IMR-90 (cell line): ENCODE measurements at regions not wholly inside any gene's neighbourhood (a gene's known extent, or its start where the extent isn't known, plus 50 kb on each side); places are given as distances from the start of the nearest gene placed in this dataset.

ENCODE experiments used
- ATAC-seq: fragments of 200-7000 bp; cut with Tn5 transposase; 2 replicates; pipeline ENCODE4 v1.9.1; 2020; ENCODE audit warnings: low read depth, mild to moderate bottlenecking, moderate library complexity
- BruUV-seq: library from RNA; stranded (reverse); fragments of 400-500 nt; replicated peaks from 2 replicates; lab custom pipeline; 2021; lab: Mats Ljungman, UMichigan
- CTCF ChIA-PET: fragments of 300-600 bp; formaldehyde crosslinking; extraction: SDS; loops from one replicate; lab custom pipeline; 2021; ENCODE audit warnings: antibody characterized with exemption; lab: Yijun Ruan, JAX
- POLR2A ChIA-PET: fragments of 300-600 bp; sonication (Branson Sonifier 250); formaldehyde crosslinking; loops from one replicate; lab custom pipeline; 2022; ENCODE audit warnings: antibody characterized with exemption; ENCODE audit not compliant: unreplicated experiment; lab: Charles Lee
- DNase-seq: peaks from one replicate; pipeline ENCODE4 v3.0.0; 2013
- H2AFZ ChIP-seq: replicated peaks from 2 replicates; pipeline ENCODE3; 2013; ENCODE audit warnings: low read length, mild to moderate bottlenecking; ENCODE audit not compliant: poor library complexity
- H2AK5ac ChIP-seq: 2 replicates; pipeline ENCODE4 v1.6.1; 2013; ENCODE audit warnings: low read depth, low read length, inconsistent platforms
- H2AK9ac ChIP-seq: replicated peaks from 2 replicates; pipeline ENCODE3; 2013; ENCODE audit warnings: mild to moderate bottlenecking, low read depth, low read length, moderate library complexity; ENCODE audit not compliant: poor library complexity
- H2BK120ac ChIP-seq: 2 replicates; pipeline ENCODE4 v1.6.1; 2013; ENCODE audit warnings: low read depth, low read length, inconsistent platforms
- H2BK15ac ChIP-seq: 3 replicates; pipeline ENCODE4 v1.6.1; 2013; ENCODE audit warnings: low read depth, low read length, inconsistent platforms
- H2BK20ac ChIP-seq: 2 replicates; pipeline ENCODE4 v1.6.1; 2013; ENCODE audit warnings: low read depth, mild to moderate bottlenecking, inconsistent platforms, low read length, moderate library complexity
- H2BK5ac ChIP-seq: 2 replicates; pipeline ENCODE4 v1.6.1; 2013; ENCODE audit warnings: mild to moderate bottlenecking, low read depth, low read length, inconsistent platforms; ENCODE audit not compliant: poor library complexity, severe bottlenecking
- H3K14ac ChIP-seq: replicated peaks from 2 replicates; pipeline ENCODE4 v1.6.1; 2013; ENCODE audit warnings: low read depth, low read length, inconsistent platforms
- H3K18ac ChIP-seq: 2 replicates; pipeline ENCODE4 v1.6.1; 2013; ENCODE audit warnings: low read depth, low read length, control low read depth
- H3K23ac ChIP-seq: 2 replicates; pipeline ENCODE4 v1.6.1; 2013; ENCODE audit warnings: low read depth, low read length, inconsistent platforms
- H3K27ac ChIP-seq: 2 replicates; pipeline ENCODE4 v1.5.1; 2013; ENCODE audit warnings: mild to moderate bottlenecking, control low read depth, low read length; ENCODE audit not compliant: insufficient read depth
- H3K27me3 ChIP-seq: 2 replicates; pipeline ENCODE4 v1.6.1; 2013; ENCODE audit warnings: low read length; ENCODE audit not compliant: control insufficient read depth, insufficient read depth
- H3K36me3 ChIP-seq: 2 replicates; pipeline ENCODE4 v1.6.1; 2013; ENCODE audit warnings: low read length, mixed read lengths; ENCODE audit not compliant: control insufficient read depth, insufficient read depth
- H3K4ac ChIP-seq: 2 replicates; pipeline ENCODE4 v1.6.1; 2013; ENCODE audit warnings: low read depth, low read length, inconsistent platforms
- H3K4me1 ChIP-seq: 2 replicates; pipeline ENCODE4 v1.6.1; 2013; ENCODE audit warnings: low read length, mixed read lengths; ENCODE audit not compliant: control insufficient read depth, insufficient read depth
- H3K4me2 ChIP-seq: 2 replicates; pipeline ENCODE4 v1.6.1; 2013; ENCODE audit warnings: low read depth, mild to moderate bottlenecking, control low read depth, low read length, moderate library complexity
- H3K4me3 ChIP-seq: 2 replicates; pipeline ENCODE4 v1.5.1; 2013; ENCODE audit warnings: low read depth, mild to moderate bottlenecking, control low read depth, low read length, moderate library complexity; ENCODE audit not compliant: insufficient read depth
- H3K56ac ChIP-seq: 2 replicates; pipeline ENCODE4 v1.6.1; 2013; ENCODE audit warnings: low read length, inconsistent platforms; ENCODE audit not compliant: insufficient read depth; ENCODE audit errors: extremely low read depth
- H3K79me1 ChIP-seq, 2 experiments: 2 replicates each; pipeline ENCODE4 v1.6.1; 2013; ENCODE audit warnings: low read length in 2 of 2, inconsistent platforms in 1 of 2, low read depth in 1 of 2
- H3K9ac ChIP-seq: 2 replicates; pipeline ENCODE4 v1.6.1; 2013; ENCODE audit warnings: low read depth, low read length, control low read depth
- H3K9me1 ChIP-seq: 2 replicates; pipeline ENCODE4 v1.6.1; 2013; ENCODE audit warnings: low read length, inconsistent platforms; ENCODE audit not compliant: insufficient read depth
- H3K9me3 ChIP-seq: 2 replicates; pipeline ENCODE4 v1.6.1; 2013; ENCODE audit warnings: low read length; ENCODE audit not compliant: control insufficient read depth, insufficient read depth
- H4K20me1 ChIP-seq: 2 replicates; pipeline ENCODE4 v1.6.1; 2013; ENCODE audit warnings: low read length, inconsistent platforms; ENCODE audit not compliant: insufficient read depth
- H4K5ac ChIP-seq: 2 replicates; pipeline ENCODE4 v1.6.1; 2013; ENCODE audit warnings: mild to moderate bottlenecking, low read depth, low read length, control low read depth
- H4K8ac ChIP-seq, 2 experiments: 2 replicates each; pipeline ENCODE4 v1.6.1; 2013; ENCODE audit warnings: low read depth in 2 of 2, low read length in 2 of 2, control low read depth in 1 of 2, inconsistent platforms in 1 of 2
- H4K91ac ChIP-seq: 2 replicates; pipeline ENCODE4 v1.6.1; 2013; ENCODE audit warnings: low read depth, low read length, inconsistent platforms; ENCODE audit not compliant: insufficient read depth
- BHLHE40 ChIP-seq: fragments of 150-350 bp; IDR thresholded peaks from 2 replicates; pipeline ENCODE4 v1.6.1; 2016; ENCODE audit warnings: mild to moderate bottlenecking, low read depth, low read length
- CHD1 ChIP-seq: IDR thresholded peaks from 2 replicates; pipeline ENCODE4 v1.6.1; 2012; ENCODE audit warnings: low read depth, low read length, improper control_type of control experiment
- MAZ ChIP-seq: IDR thresholded peaks from 2 replicates; pipeline ENCODE4 v1.6.1; 2012; ENCODE audit warnings: low read depth, mild to moderate bottlenecking, low read length, improper control_type of control experiment, moderate library complexity, borderline replicate concordance
- NFE2L2 ChIP-seq: fragments of 150-350 bp; IDR thresholded peaks from 2 replicates; pipeline ENCODE4 v1.6.1; 2016; ENCODE audit warnings: low read depth, mild to moderate bottlenecking, low read length
- POLR2A ChIP-seq: IDR thresholded peaks from 2 replicates; pipeline ENCODE4 v1.6.1; 2012; ENCODE audit warnings: mild to moderate bottlenecking, low read depth, low read length
- SMC3 ChIP-seq: fragments of 150-350 bp; IDR thresholded peaks from 2 replicates; pipeline ENCODE4 v1.6.1; 2016; ENCODE audit warnings: low read depth, mild to moderate bottlenecking, antibody characterized with exemption, low read length, moderate library complexity
- WGBS, 2 experiments: methylation state at CpG; one replicate each; pipeline versions ENCODE4 v1.1.5 to v1.1.7; 2013; ENCODE audit warnings: missing lambda C conversion rate in 2 of 2; ENCODE audit not compliant: insufficient read length in 1 of 2; ENCODE audit errors: extremely low coverage in 2 of 2; 5-methylcytosine and 5-hydroxymethylcytosine counted together
- dilution Hi-C: fragments of 300-500 bp; cut with HindIII; formaldehyde crosslinking; loops from one replicate; pipeline ENCODE4 v1.14.3; 2018; ENCODE audit warnings: low sequenced_read_pairs; ENCODE audit not compliant: unreplicated experiment
- in situ Hi-C: fragments of 300-500 bp; cut with MboI; formaldehyde crosslinking; loops from 3 replicates; pipeline ENCODE4 v1.14.3; 2019; ENCODE audit warnings: low sequenced_read_pairs, inconsistent platforms, mixed read lengths
- intact Hi-C: fragments of 100-400 bp; cut with micrococcal nuclease; formaldehyde crosslinking; loops from 2 replicates; pipeline ENCODE4 v1.10.0; 2022
- TF ChIP-seq, protein P1 (sequence below): fragments of 150-350 bp; IDR thresholded peaks from 2 replicates; pipeline ENCODE4 v1.6.1; 2017; ENCODE audit warnings: mild to moderate bottlenecking, antibody characterized with exemption, low read length, low read depth

DNA sequence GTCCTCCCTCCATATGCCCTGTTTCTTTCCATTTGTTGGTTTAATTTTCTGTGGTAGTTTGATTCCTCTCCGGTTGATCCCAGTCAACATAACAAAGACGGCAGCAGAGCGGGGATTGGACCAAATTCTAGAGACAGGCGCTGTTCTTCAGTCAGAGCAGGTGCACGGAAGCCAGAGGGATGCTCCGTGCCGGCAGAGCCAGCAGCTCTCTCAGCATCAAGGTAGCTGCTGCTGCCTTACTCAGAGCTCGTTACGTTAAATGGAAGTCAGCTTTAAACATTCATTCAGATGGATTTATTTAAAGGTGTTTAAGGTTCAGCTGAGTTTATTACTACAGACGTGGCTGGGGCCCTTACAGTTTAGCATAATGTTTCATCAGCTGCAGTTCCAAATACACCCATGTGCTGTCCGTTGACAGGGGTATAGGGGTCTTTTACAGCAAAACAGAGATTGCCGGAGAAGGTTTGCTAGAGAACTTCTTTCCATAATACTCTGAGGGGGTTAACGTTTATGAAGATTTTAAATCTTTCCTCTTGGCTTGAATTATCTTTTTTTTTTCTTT is 497.2 kb upstream of the PIK3C3 start:
- Histone ChIP-seq H4K20me1 (no peaks in the 10 kb centered on the region), H3K36me3 (no peaks in the 10 kb centered on the region), H3K4me3 (no peak overlapping the region), H2BK5ac (no peak overlapping the region), H2AK5ac (no peak overlapping the region), H3K4me2 (no peak overlapping the region), H3K27ac (no peak overlapping the region), H3K4ac (no peak overlapping the region), H3K56ac (no peak overlapping the region), H2AFZ (no peak overlapping the region), H3K14ac (no peak overlapping the region), H2BK15ac (no peak overlapping the region), H3K79me1 (no peaks in the 10 kb centered on the region), H2BK120ac (no peak overlapping the region), H4K5ac (no peak overlapping the region), H3K18ac (no peak overlapping the region), H3K9me1 (no peaks in the 10 kb centered on the region), H3K9me3 (no peaks in the 10 kb centered on the region), H4K91ac (no peak overlapping the region), H2AK9ac (no peak overlapping the region), H3K27me3 (no peaks in the 10 kb centered on the region), H4K8ac (no peak overlapping the region), H3K4me1 (no peaks in the 10 kb centered on the region), H3K9ac (no peak overlapping the region), H3K23ac (no peak overlapping the region), H2BK20ac (no peak overlapping the region)
- dilution Hi-C loops (no loop called here), in situ Hi-C loops (no loop called here), intact Hi-C loops (no loop called here)
- ChIA-PET POLR2A (no interaction called here), CTCF (interaction anchor here (0.6 to 1.4 kb wide), 2 partner anchors 10 to 59 kb away, joined by 3 read pairs; no protein-coding TSS in a partner anchor)
- WGBS, 2 experiments: no CpG with 5 or more reads among the region's 13 CpGs
- ATAC-seq: no peak
- TF ChIP-seq NFE2L2 (no peak), SMC3 (no peak), BHLHE40 (no peak), POLR2A (no peak), MAZ (no peak), CHD1 (no peak)
- TF ChIP-seq, protein P1, sequence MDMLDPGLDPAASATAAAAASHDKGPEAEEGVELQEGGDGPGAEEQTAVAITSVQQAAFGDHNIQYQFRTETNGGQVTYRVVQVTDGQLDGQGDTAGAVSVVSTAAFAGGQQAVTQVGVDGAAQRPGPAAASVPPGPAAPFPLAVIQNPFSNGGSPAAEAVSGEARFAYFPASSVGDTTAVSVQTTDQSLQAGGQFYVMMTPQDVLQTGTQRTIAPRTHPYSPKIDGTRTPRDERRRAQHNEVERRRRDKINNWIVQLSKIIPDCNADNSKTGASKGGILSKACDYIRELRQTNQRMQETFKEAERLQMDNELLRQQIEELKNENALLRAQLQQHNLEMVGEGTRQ: no peak
- no peak for DNase-seq
- BruUV-seq: no TSS peak
